ENCODE measurements at regions not wholly inside any gene's neighbourhood (a gene's known extent, or its start where the extent isn't known, plus 50 kb on each side); places are given as distances from the start of the nearest gene placed in this dataset.

DNA sequence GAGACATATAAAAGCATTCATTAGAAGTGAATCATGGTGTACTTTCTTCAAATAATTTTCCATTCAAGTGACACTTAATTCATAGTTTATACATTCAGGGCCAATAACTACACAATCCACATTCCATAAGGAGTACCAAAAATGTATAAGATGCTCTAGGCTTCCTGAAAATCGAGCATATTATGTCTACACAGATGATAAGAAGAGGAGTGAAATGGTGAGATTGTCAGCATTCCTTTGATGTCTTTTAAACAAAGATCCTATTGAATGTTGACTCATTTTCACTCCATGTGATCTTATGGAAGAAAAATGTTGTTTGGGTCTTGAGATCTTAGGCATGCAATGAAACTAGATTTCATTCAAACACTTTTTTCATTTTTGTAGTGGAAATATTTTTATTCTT, 843.2 kb downstream of the KCNA4 start:
- no peak for TF ChIP-seq ZBTB33 (IDR thresholded peaks at IDR 0.05; ENCODE audit: extremely low read depth, insufficient replicate concordance, low read length)
- TF ChIP-seq EZH2phosphoT487 (IDR thresholded peaks at IDR 0.05; ENCODE audit: borderline replicate concordance) = no peak
- TF ChIP-seq TCF7L2 (IDR thresholded peaks at IDR 0.05; ENCODE audit: borderline replicate concordance, extremely low read depth, insufficient read depth, insufficient read length) = peak; percentile 46
- TF ChIP-seq FOSL1 (IDR thresholded peaks at IDR 0.05; ENCODE audit: low read depth) = peak; percentile 13; the same call in 1 of the 2 replicates
- no peak for TF ChIP-seq MAX (IDR thresholded peaks at IDR 0.05)
- no peak for TF ChIP-seq CBX3 (IDR thresholded peaks at IDR 0.05; ENCODE audit: low read depth)
- no peak for TF ChIP-seq ZFX (IDR thresholded peaks at IDR 0.05)
- no peak for TF ChIP-seq POLR2AphosphoS5 (IDR thresholded peaks at IDR 0.05; ENCODE audit: low read depth, low read length)
- TF ChIP-seq JUND (IDR thresholded peaks at IDR 0.05) = 0 out of 2 replicates have a peak, but pooled peaks have one; percentile 24
- TF ChIP-seq, protein P1, sequence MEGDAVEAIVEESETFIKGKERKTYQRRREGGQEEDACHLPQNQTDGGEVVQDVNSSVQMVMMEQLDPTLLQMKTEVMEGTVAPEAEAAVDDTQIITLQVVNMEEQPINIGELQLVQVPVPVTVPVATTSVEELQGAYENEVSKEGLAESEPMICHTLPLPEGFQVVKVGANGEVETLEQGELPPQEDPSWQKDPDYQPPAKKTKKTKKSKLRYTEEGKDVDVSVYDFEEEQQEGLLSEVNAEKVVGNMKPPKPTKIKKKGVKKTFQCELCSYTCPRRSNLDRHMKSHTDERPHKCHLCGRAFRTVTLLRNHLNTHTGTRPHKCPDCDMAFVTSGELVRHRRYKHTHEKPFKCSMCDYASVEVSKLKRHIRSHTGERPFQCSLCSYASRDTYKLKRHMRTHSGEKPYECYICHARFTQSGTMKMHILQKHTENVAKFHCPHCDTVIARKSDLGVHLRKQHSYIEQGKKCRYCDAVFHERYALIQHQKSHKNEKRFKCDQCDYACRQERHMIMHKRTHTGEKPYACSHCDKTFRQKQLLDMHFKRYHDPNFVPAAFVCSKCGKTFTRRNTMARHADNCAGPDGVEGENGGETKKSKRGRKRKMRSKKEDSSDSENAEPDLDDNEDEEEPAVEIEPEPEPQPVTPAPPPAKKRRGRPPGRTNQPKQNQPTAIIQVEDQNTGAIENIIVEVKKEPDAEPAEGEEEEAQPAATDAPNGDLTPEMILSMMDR (IDR thresholded peaks at IDR 0.05 in 2 of 3, conservative IDR thresholded peaks at IDR 0.05 in 1 of 3; ENCODE audit: borderline replicate concordance in 1 of 3, insufficient read depth in 1 of 3, low read depth in 2 of 3, low read length in 2 of 3) = no peak
- TF ChIP-seq EGR1 (IDR thresholded peaks at IDR 0.05; ENCODE audit: low read depth) = no peak
- no peak for TF ChIP-seq SIN3A (IDR thresholded peaks at IDR 0.05; ENCODE audit: low read depth)
- BruUV-seq (replicated peaks) = no TSS peak
- H3K4me2 ChIP-seq (ENCODE audit: low read length) = peak overlapping the region; percentile 13; the same call in 1 of the 2 replicates
- H3K9me3 ChIP-seq (ENCODE audit: control insufficient read depth in 1 of 2, insufficient read depth in 1 of 2, low read depth in 1 of 2, low read length in 2 of 2) = no peaks in the 10 kb centered on the region
- no peaks in the 10 kb centered on the region; the same call in 1 of the 2 replicates for H3K9me2 ChIP-seq (ENCODE audit: insufficient read depth)
- DNase-seq (ENCODE audit: low read depth, low spot score) (peak; percentile 12), ATAC-seq (no peak)
- H3K9ac ChIP-seq (ENCODE audit: low read length) = no peak overlapping the region
- CTCF ChIA-PET = interaction anchor here (1.3 kb wide), 1 partner anchor 14 kb away, joined by 3 read pairs; no protein-coding TSS in a partner anchor
- peaks cover 4 to 11% of the 10 kb centered on the region in 2 experiments; a peak in 3 of 4 replicates for H3K4me1 ChIP-seq (ENCODE audit: control insufficient read depth in 1 of 2, insufficient read depth in 2 of 2, low read length in 2 of 2)
- no peaks in the 10 kb centered on the region for H3K79me2 ChIP-seq (ENCODE audit: insufficient read depth, low read length)
- H3K27ac ChIP-seq (ENCODE audit: low read depth, low read length) = no peak overlapping the region
- H3K27me3 ChIP-seq (ENCODE audit: insufficient read depth, low read length) = no peaks in the 10 kb centered on the region
- peak overlapping the region; percentile 23 for H2AFZ ChIP-seq (ENCODE audit: low read depth, low read length, poor library complexity, severe bottlenecking)
- H3K4me3 ChIP-seq (replicated peaks in 1 of 2; ENCODE audit: low read depth in 1 of 2, low read length in 2 of 2) = no peak overlapping the region
- intact Hi-C loops (cut with micrococcal nuclease) = no loop called here
- H3K36me3 ChIP-seq (ENCODE audit: control insufficient read depth in 1 of 2, insufficient read depth in 2 of 2, low read length in 2 of 2) = no peaks in the 10 kb centered on the region
- no peaks in the 10 kb centered on the region for H4K20me1 ChIP-seq (ENCODE audit: insufficient read depth)
- POLR2A ChIA-PET = no interaction called here
- RAD21 ChIA-PET (ENCODE audit: low non-redundant PET in 1 of 2, low total read pairs in 2 of 2, uncharacterized antibody in 2 of 2, unreplicated experiment in 2 of 2) = no interaction called here
